GM13977 (cell line): ENCODE measurements at regions not wholly inside any gene's neighbourhood (a gene's known extent, or its start where the extent isn't known, plus 50 kb on each side); places are given as distances from the start of the nearest gene placed in this dataset.

Source experiments
- DNase-seq: peaks from one replicate; pipeline ENCODE4 v3.0.0; 2012; ENCODE audit warnings: low spot score
- CTCF ChIP-seq: IDR thresholded peaks from 2 replicates; pipeline ENCODE4 v1.5.1; 2012; ENCODE audit warnings: mild to moderate bottlenecking, control low read depth; ENCODE audit not compliant: insufficient read depth; ENCODE audit errors: extremely low read depth, missing control alignments
- in situ Hi-C: fragments of 300-500 bp; cut with MboI; formaldehyde crosslinking; loops from one replicate; pipeline ENCODE4 v1.12.0; 2022; ENCODE audit warnings: low sequenced_read_pairs, low pct_unique_long_range_greater_than_20kb, mixed read lengths, inconsistent platforms; ENCODE audit not compliant: unreplicated experiment

- no peak for TF ChIP-seq CTCF
- DNase-seq = no peak
These were observed 546.6 kb upstream of the CDH2 start for GRCh38 chr18:28723506-28723905.

GRCh38 chr18:28718696-28719095 is 541.8 kb upstream of the CDH2 start:
- DNase-seq = no peak
- in situ Hi-C loops = no loop called here

More at GRCh38 chr18:28723506-28723905, 546.6 kb upstream of the CDH2 start:
- in situ Hi-C loops = no loop called here

GRCh38 chr18:28716338-28716737 is 539.4 kb upstream of the CDH2 start:
- in situ Hi-C loops = no loop called here
- DNase-seq = no peak
- TF ChIP-seq CTCF = no peak

More at GRCh38 chr18:28718696-28719095, 541.8 kb upstream of the CDH2 start:
- TF ChIP-seq CTCF = no peak

- no peak for TF ChIP-seq CTCF
- DNase-seq = no peak
- in situ Hi-C loops = no loop called here
These were observed 538.3 kb upstream of the CDH2 start for GRCh38 chr18:28715206-28715605.

GRCh38 chr18:28714498-28714897 is 537.6 kb upstream of the CDH2 start:
- no peak for TF ChIP-seq CTCF
- in situ Hi-C loops = no loop called here
- DNase-seq = no peak

GRCh38 chr18:28712796-28713425 is 536.0 kb upstream of the CDH2 start:
- in situ Hi-C loops = no loop called here
- DNase-seq = no peak
- TF ChIP-seq CTCF = no peak

GRCh38 chr18:28712172-28712571 is 535.2 kb upstream of the CDH2 start:
- no peak for DNase-seq
- in situ Hi-C loops = no loop called here
- no peak for TF ChIP-seq CTCF
